ENCODE measurements at regions not wholly inside any gene's neighbourhood (a gene's known extent, or its start where the extent isn't known, plus 50 kb on each side); places are given as distances from the start of the nearest gene placed in this dataset.
"Not testable (repeated sequence)": the region's sequence is repeated elsewhere in the genome, so short reads cannot be mapped to it uniquely, and the experiment has no call there.

GRCh38 chr7:93048136-93048930, 69.4 kb downstream of the SAMD9 start:
- DNase-seq, result no peak

- no peak for DNase-seq
These were observed 70.2 kb downstream of the SAMD9 start for GRCh38 chr7:93047514-93048099.

DNA sequence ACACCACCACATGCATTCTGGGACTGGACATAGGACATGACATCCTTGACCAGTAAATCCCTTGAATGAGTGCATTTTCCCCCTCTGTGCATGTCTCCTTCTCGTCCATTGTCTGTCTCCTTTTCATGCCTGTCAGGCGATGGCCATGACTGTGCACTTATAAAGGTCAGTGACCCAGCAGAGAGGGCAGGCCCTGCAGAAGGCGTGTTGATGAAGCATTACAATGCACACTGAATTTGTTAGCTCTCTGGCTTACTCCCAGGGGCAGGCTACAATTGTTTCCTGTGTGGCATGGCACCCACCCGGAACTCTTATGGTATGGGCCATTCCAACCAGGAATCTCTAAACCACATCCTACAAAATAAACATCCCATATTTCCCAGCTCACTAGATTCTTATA, 71.1 kb downstream of the SAMD9 start:
- DNase-seq, result no peak

- DNase-seq, result no peak
These were observed 73.5 kb downstream of the SAMD9 start for GRCh38 chr7:93044147-93044810.

GRCh38 chr7:93043385-93043985, 74.3 kb downstream of the SAMD9 start:
- DNase-seq, result peak; percentile 61

DNA sequence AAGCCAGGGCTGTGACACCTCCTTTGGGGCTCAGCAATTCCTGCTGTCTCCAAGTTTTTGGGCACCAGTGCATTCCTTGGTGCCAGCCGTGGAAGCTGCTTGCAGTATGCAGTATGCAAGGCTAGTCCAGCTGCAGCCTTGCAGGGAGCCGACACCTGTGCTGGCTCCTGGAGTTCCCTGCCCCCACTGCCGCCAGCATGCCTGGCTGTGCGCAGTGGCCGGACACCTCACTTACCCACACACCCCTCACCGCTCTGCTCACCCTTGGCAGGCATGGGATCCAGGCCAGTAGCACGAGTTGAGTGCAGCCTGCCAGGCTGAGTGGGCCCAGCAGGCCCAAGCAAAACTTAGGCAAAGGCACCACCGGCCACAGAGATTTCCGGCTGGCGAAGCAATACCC, 77.4 kb downstream of the SAMD9 start:
- DNase-seq, result no peak

- no peak for DNase-seq
These were observed 78.0 kb downstream of the SAMD9 start for GRCh38 chr7:93039786-93040185.

DNA sequence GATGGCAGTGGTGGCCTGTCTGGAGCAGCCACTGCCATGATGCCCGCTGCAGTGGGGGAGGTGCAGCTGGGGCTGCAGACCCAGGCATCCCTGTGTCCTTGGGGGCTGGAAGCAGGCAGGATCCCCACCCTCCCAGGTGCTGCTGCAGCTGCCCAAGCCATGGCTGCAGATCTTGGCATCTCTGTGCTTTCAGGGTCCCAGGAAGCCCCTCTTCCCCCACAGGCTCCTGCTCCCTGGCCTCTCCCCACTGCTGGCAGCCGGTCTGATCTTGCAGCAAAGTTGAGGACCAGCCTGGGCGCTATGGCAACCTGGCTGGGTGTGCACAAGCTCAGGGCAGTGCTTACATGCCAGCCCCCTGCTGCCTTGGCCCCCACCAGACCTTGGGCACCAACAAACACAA, 78.5 kb downstream of the SAMD9 start:
- DNase-seq, result no peak

- DNase-seq, result no peak
These were observed 81.0 kb downstream of the SAMD9 start for GRCh38 chr7:93036807-93037206.

DNA sequence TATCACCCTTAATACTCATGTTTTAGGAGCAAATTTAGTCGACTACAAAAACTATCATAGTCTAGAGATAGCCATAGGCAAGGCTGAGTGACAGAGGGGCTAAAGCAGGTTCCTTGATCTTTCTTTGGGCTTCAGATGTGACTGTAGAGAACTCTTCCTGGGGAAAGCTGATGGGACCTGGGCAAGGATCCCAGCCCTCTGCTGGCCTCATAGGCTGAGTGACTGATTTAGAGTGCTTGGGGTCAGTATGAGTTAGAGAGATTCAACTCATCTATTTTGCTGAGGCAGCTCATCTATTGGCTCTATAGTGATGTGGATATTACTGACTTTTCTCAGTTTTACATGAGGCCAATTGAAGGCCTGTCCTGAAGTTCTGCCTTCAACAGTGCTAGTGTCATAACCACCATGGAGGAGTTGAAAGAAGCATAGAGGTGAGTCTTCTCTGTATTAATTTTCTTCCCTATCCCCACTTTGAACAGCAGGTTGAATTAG, 81.6 kb downstream of the SAMD9 start:
- no peak for DNase-seq

DNA sequence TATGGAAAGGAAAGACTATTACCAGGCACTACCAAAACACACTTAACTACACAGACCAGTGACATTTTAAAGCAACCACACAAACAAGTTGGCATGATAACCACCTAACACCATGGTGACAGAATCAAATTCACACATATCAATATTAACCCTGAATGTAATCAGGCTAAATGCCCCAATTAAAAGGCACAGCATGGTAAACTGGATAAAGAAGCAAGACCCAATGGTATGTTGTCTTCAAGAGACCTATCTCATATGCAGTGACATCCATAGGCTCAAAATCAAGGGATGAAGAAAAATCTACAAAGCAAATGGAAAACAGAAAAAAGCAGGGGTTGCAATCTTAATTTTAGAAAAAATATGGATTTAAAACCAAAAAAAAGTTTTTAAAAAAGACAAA, 86.0 kb downstream of the SAMD9 start:
- no peak for DNase-seq

GRCh38 chr7:93030605-93031225, 87.1 kb downstream of the SAMD9 start:
- no peak for DNase-seq

GRCh38 chr7:93029056-93029455, 88.7 kb downstream of the SAMD9 start:
- no peak for DNase-seq

DNA sequence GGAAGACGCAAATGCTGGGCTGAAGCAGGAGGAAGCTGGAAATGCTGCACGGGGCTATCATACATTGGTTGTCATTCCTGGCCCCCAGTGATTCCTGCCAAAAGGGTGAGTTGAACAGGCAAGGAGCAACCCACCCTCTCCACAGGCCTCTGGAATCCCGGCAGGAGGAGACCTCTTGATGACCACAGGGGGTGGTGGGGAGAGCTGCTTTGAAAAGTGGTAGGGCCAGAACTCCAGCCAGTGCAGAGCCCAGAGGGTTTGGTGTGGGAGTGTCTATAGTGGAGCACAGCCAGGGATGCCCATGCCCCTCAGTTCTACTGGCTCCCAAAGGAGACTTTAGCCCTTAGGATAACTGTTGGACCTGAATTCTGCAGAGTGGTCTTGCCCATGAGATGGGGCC, 89.2 kb downstream of the SAMD9 start:
- DNase-seq, result no peak

DNA sequence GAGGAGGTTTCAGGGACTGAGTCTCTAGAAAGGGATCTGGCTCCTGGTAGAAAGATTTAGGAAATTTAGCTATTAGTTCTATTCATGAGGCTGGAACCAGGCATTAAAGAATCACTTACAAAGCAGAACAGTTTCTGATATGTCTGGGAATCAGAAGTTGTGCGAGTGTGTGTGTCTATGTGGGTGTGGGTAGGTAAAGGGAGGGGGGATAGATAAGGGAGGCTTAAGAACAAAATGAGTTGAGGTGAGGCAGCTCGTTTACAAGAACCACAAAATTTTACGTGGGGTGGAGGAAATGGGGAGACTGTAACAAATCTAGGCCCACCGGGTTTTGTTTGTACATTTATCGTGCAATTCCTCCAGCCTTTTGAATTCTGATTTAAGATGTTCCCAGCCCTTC, 90.7 kb downstream of the SAMD9 start:
- no peak for DNase-seq

DNA sequence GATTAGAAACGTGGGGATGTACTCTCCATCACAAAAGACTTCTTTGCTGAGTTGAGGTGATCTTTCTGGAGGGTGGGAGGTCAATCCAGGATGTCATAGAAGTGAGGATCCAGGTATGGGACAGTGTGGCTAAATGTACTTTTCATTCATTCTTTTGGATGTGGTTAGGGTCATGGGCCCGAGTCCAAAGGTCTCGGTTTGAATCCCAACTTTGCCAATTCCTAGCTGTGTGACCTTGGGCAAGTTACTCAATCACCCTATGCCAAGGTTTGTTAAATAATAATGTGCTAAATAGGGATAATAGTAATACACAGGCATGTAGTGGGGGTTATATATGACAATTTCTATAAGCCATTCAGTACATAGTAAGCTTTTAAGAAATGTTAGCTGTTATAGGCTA, 91.4 kb downstream of the SAMD9 start:
- no peak for DNase-seq

- DNase-seq, result no peak
These were observed 92.4 kb downstream of the SAMD9 start for GRCh38 chr7:93025389-93025788.

DNA sequence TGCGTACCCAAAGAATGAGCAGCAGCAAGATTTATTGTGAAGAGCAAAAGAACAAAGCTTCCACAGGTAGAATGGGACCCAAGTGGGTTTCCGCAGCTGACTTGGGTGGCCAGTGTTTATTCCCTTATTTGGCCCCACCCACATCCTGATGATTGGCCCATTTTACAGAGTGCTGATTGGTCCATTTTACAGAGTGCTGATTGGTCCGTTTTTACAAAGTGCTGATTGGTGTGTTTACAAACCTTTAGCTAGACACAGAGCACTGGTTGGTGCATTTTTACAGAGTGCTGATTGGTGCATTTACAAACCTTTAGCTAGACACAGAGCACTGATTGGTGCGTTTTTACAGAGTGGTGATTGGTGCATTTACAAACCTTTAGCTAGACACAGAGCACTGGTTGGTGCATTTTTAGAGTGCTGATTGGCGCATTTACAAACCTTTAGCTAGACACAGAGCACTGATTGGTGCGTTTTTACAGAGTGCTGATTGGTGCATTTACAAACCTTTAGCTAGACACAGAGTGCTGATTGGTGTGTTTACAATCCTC, 94.8 kb downstream of the SAMD9 start:
- not testable (repeated sequence) for DNase-seq

DNA sequence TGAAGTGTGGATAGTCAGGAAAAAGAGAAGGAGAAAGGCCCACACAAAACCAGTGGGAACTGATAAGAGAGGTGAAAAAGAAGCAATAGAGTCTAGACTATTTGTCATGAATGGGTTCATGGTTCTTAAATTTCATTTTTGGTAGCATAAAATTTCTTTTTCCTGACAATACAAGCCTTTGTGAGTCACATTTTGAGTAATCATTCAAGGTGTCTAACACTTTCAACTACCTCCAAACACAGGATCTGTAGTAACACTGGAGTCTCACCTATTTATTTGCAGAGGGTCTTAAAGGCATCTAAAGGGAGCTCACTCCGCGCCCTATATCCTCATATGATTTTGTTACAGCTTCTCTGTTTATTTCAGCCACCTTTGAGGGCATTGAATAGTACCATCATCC, 96.0 kb downstream of the SAMD9 start:
- DNase-seq, result no peak

- DNase-seq, result no peak
These were observed 99.1 kb downstream of the SAMD9 start for GRCh38 chr7:93018716-93019115.

GRCh38 chr7:93016681-93017381, 100.9 kb downstream of the SAMD9 start:
- DNase-seq, result peak; percentile 25

DNA sequence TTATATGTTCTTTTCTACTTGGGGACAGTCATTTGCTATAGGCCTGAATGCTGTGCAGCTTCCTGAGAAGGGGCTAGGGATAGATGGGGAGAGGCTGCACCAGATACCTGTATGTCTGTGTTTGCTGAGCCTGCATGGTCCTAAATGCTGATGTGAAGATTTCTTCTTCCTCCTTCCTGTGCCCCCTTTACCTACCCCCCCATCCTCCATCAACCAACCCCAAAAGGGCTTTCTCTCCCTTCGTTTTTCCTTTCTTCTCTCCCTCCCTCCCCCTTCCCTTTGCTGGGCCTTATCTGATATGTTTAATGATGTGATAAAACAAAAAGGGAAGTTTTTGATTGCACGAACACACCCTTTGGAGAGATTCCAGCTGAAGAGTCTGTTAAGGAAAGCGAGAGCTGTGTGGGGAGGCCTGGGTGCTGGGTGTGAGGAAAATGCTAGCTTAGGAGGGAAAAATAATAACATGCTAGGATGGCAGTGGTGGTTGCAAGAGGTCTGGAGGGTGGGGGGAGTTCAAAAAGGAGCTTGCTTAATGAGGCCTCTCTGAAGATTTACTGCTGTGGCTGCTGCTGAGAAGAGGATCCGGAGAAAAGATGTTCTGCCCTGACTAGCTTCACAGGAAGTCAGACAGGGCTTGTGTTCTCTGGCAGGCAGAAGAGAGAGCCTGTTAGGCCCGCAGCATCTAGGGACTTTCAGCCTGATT, 101.8 kb downstream of the SAMD9 start:
- peak; percentile 85 for DNase-seq

Data from NCI-H2227 treated with DMSO at 0.1 percent for 48 hours (cell line).